Activated CD4-positive, alpha-beta T cell treated with anti-CD3 and anti-CD28 coated beads, Interleukin-10, Interleukin-2, amounts not matched to agents 100 ng/mL and 50 ng/mL, durations not matched to agents 16 hours and 8 hours (primary cell): ENCODE measurements at regions not wholly inside any gene's neighbourhood (a gene's known extent, or its start where the extent isn't known, plus 50 kb on each side); places are given as distances from the start of the nearest gene placed in this dataset.

Experiments used
- DNase-seq: peaks from one replicate; pipeline ENCODE4 v3.0.0-alpha.2; 2020

DNA sequence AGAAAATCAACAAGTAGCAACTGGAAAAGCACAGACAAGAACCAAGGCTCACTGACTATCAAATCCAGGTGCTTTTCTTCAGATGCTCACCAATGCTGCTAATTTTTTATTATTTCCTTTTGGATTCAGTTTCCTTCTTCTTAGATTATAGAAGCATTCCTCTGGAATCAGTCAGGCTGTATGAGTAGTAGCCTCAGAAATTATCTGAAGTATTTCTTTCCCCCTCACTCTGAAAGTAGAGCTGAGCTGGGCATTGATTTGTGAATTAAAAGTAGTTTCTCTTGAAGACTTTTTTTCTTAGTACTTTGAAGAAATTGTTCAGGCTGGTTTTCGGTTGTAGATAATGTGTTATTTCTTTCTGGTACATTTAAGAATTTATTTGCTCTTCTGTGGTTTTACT is 273.7 kb downstream of the NOL4 start:
- no peak for DNase-seq

DNA sequence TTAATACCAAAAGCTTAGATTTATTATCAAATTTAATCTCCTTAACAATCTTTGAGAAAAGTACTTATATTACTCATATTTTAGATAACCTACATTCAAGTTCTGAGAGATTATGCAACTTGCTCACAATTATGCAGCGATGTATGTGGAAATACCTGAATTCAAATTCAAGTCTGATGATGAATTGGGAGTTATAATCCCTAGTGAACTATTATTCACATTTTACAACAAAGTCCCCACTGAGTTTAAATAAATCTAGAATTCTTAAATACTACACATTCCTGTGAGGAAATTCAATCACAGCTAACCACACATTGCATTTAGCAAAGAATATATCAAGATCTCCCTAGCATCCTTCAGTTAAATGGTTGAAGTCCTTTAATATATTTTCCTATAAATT is 278.4 kb downstream of the NOL4 start:
- no peak for DNase-seq

DNA sequence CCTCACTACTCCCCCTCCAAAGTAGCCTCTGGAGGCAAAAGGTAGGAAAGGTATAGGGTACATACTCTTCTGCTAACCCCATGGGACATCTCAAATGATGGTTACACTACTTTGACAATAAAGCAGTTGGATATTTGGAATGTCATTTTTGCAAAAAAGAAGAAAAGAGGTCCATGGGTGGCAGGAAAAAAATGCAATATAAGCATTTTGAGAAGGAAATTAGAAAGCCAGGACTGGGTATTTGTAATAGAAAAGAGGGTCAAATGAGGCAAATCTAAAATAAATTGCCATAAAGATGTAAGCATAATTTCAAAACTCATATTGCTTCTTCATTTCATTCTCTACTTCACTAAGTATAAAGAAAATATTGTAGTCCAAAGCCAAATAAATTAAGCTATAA is 280.2 kb downstream of the NOL4 start:
- no peak for DNase-seq

DNA sequence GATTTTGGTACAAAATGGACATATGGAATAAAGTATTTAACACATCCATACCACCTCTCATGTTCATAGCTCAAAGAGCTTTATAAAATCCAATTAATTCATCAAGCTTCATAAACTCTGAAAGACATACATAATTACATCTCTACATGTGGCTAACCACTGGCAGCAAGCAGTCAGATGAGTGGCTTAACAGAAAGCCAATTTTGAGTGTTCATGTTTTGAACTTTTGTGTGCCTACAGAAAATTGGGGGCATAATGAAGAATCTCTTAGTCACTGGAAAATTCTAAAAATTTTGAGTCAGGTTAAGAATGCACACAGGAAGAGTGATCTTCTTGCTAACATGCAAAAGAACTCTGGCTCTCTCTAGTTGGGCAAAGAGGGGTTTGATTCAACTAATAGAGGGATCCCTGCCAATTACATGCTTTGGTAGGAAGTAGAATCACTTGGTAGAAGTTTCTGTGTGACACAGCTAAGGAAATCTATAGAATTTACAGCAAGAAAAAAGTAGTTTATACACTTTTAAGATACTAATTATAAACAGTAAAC is 287.4 kb downstream of the NOL4 start:
- no peak for DNase-seq

DNA sequence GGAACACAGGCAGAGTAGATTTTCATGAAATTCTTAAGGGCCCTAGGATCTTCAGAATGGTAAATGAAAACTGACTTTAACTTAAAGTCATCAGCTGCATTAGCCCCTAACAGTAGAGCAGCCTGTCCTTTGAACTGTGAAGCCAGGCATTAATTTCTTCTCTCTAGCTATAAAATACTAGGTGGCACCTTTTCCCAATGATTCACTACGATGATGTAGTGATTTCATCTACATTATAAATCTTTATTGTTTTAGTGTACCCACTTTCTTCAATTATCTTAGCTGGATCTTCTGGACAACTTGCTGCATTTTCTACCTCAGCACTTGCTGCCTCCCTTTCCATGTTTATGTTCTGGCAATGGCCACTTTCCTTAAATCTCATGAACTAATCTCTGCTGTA is 290.5 kb downstream of the NOL4 start:
- no peak for DNase-seq

DNA sequence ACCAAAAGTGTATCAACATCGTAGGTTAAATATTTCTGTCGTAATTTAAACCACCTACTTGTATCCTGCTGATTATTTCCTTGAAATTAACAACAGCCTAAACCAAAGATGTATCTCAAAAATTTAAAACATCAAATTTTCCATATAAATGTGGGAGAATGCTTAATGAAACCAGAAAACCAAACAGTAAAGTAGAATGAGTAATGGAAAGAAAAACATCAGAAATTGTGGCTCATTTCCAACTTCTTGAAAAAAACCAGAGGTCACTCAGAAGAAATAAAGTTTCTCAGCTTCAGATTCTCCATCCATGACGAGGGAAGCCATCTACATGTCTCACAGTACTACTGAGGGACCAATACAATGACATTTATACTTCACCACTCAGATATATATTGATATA is 296.5 kb downstream of the NOL4 start:
- DNase-seq = no peak

DNA sequence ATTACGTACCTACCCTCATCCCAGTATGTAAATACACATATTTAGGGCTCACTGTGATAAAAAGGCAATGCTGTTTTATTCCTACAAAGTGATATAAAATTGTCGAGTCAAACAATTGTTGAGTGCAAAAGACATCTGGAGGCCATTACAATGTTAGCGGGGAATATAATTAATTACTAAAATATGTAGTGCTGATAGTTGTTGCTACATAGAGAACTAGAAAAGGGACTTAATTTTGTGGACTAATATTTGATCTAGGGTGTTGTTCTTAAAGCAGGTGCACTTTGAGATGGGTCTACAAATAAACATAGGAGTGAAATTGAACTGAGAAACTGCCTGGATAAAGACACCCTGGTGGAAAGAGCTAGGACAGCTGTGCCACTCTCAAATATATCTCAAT is 300.1 kb downstream of the NOL4 start:
- no peak for DNase-seq

DNA sequence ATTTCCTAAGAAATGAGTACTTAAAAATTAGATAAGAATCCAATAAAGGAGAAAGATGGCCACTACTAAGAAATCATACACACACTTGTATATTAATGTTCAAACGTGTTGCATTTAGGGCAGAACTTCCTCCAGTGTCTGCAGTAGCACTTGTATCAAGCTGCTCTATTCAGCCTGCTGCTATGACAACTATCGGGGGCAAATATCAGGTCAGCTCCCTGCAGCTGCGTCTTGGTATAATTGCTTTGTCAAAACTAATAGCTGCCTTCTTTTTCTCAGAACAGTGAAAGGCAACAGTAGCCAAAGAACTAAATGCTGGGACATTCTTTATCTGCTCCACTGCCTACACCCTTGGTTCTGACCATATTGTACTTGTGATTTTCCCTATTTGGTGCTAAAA is 300.7 kb downstream of the NOL4 start:
- no peak for DNase-seq

DNA sequence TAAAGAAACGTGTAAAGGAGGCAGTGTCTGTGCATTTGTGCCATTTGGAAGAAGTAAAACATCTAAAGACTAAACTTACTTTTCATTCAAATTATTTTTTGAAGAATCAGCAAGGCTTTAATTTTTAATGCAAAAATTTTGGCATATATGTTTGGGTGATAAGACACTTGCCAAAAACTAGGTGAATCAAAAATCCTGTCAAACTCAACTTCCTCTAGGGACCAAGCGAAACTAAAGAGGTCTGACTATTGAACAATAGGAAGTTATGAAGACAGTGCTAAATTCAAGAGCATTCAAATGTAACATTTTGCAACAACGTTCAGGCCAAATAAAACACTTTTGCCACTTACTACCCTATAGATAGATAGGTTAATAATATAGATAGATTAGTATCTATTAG is 306.1 kb downstream of the NOL4 start:
- DNase-seq = no peak

DNA sequence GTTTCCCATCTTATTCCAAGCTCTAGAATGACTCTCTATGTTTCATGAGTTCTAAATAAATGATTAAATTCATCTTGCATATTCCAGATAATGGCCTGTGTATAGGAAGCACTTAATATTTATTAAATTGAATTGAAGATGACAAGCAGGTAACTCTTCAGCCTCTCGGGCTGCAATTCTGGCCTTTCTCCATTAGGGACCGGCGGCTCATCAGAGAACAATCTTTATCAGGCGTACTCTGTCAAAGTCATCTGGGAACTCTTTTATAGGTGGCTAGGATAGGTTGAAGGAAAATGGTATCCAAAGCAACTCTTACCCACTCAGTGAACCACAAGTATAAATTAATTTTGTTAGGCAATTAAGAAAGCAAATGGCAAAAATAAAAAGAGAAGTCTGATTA is 308.5 kb downstream of the NOL4 start:
- DNase-seq = no peak

DNA sequence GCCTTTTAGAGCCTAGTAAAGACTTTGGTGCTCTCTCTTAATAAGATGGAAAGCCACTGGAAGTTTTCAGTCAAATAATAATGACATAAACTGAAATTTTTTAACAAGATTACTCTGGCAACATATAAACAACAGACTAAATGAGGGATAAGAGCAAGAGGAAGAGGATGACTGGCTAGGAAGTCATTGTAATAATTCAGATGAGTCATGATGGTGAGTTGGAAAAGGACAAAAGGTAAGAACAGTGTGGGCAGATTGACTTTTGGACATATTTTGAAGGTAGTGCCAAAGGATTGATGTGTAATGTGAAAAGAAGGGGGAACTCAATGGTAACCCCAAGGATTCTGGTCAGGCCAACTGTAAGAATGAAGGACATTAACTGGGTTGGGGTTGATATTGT is 310.3 kb downstream of the NOL4 start:
- DNase-seq = no peak

DNA sequence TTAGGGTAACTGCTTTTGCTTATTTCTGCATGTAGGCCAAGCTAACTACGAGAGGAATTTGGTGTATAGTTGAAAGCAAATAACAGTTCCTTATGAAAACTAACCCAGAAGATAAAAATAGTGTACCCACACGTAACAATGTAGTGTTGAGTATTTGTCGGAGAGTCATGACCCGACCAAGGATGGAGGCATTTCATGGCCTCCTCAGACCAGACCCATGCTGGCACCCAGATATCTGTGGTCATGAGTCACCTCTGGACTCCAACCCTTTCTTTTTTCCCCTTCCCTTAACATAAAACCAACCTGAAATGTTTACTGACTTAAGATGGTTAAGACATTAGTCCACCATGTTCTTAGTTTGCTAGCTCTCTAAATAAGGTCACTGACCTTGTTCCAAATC is 318.7 kb downstream of the NOL4 start:
- no peak for DNase-seq

DNA sequence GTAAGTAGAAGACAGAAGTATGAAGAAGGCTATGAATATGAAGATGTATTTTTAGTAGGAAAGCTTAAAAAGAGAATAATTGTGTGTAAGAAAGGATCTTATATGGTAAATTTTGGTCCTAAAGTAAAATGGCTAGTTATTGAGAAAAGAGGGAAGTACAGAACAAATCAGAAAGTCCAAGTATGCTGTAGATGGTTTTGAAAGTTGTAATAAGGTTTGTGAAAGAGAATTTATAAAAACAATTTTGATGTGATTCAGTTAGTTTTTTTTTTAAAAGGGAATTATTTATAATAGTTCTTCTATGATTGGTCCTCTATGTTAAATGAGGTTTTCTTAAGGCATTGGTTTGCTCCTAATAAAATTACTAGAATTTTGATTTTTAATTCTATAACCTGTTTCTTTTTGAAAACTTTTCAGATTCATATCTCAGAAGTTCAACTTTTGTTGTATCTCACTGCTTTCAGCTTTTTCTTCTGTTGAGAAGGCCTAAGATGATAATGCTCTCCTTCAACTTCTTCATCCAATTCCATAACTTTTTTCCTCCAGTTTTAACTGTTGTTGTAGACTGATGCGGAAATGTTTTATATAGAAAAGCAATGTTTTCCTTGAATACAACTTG is 322.7 kb downstream of the NOL4 start:
- DNase-seq = no peak

DNA sequence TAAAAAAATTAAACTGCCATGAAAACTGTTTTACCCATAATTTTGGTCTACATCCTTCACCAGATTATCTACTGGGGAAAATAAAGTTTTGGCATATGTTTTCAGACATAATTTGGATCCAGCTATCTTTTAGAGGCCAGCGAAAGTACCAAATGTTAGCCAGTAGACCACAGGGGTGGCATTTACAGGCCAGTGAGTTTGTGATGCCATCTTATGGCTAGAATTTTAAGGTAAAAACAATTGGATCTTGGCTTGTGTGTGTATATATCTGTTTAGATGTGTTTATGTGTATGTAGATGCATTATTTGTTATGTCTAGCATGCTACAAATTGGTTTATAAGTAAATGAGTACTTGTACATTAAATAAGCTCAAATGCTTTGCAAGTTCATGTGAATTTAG is 322.6 kb downstream of the ASXL3 start:
- DNase-seq = no peak

DNA sequence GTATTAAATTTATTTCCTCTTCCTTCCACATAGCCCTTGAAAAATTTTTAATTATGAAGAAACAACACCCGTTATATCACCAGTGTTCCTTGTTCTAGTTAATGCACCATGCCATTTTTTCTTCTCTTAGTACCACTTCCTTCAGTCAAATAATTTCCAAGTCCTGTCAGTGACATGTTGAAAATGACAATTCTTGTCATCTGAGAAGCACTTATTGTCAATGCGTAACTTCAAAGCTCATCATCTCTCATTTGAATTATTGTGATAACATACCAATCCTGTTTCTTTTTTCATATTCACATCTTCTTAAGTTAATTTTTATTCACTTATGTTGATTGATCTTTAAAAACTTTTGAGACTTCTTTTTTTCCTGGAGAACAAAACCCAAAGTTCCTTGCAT is 320.4 kb downstream of the ASXL3 start:
- DNase-seq = no peak

DNA sequence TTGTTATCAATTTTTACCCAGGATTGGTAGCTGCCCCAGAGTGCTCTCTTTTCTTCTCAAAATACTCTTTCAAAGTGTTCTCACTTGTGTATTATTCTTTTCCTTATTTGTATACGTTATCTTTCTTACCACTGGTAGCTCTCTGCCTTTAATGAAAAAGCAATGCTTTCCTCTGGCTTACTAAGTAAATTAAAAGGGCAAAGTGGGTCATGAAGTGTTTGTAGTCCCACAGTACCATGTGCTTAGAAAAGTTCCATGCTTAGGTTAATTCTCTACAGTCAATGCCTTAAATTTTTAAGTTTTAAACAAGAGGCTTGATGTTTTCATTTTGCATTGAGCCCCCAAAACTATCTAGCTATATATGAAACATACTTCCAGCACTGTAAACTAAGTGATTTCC is 300.2 kb downstream of the ASXL3 start:
- DNase-seq = no peak

DNA sequence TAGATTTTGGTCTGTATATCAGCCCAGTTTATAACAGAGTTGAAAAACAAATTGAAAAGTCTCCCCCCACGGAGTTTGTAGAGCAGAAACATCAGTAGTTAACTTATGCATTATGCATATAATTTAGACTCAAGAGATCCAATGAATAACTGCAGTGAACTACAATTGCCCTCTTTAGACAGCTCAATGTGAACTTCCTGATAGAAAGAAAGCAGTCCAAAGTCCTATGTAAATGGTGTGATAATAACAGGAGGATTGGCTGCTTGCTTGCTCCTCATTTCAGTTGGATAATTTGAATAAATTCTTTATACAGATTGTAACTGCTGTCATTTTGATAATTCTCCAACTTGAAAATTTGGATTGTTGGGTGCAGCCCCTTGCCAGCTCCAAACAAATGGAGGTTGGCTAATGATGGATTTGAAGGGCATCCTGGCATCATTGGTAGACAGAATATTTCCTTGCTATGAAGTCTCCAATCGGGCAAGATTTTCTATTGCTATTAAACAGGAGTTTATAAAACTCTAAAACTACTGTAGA is 297.1 kb downstream of the ASXL3 start:
- no peak for DNase-seq

DNA sequence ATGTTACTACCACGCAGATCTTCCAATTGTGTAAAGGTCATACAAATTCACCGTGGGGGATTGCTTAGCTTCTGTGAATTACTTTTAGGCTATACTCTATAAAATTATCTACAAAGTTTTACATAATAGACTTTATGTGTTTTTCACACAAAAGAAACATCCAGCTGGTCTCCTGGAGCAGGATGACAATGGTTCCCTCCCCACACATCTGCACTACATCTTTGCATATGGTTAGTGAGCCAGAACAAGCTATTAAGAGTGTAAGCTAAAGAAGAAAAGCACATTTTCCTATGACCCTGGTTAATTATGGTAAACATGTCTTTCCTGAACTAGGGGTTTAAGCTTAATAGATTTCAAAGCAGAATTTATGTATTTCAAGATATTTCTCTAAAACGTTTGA is 295.1 kb downstream of the ASXL3 start:
- no peak for DNase-seq

DNA sequence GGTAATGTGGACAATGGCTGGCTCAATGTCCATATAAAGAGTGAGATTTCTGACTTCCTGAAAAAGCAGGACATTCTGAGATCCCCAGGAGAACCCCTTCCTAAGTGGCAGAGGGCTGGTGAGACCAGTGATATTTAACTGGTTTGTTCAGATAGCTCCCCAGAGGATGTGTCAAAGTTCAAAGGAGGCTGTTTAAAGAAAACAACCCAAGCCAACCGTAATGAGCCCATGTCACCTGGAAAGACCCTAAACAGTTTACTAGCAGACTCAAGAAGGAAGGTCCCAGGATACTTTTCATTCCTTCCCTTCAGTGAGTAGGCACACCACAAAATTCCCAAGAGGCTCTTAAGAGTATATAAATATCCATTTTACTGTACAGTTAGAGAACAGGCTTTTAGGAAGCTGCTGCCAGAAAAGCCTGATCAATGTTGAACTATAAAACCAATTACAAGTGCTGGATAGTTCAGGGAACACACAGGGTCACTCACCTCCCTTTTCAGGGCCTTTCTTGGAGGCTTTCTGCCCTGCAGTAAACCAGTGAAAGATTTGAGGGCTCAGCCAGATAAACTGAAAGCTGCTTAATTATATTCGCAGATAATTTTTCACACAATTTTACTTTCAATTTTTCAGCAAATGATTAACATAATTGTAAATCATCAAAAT is 293.5 kb downstream of the ASXL3 start:
- no peak for DNase-seq

DNA sequence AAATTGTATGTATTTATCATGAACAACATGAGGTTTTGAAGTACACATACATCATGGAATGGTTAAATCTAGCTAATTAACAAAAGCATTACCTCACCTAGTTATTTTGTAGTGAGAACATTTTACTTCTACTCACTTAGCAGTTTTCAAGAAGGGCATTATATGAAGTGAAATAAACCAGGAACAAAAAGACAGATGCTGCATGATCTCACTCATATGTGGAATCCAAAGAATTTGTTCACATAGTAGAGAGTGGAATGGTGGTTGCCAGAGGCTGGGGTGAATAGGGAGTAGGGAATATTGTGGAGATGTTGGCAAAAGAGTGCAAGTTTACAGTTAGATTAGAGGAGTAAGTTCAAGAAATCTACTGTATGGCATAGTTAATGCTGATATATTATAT is 292.0 kb downstream of the ASXL3 start:
- DNase-seq = no peak

DNA sequence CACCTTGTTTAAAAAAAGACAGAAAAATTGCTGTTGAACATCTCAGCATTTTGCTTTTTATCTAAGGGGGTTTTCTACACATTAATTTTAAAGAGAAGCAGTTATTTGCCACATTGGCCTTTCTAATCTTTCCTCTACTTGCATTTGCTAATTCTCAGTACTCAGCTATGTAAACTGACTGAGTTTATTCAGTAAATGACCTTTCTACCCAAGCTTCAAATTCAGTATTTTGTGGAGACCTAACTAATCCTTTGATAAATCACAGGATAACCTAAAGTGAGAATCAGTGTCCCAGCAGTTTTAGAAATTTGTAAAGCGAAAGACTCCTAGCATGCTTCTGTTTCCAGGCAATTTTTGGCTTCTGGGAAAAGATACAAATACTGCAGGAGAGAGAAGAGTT is 288.4 kb downstream of the ASXL3 start:
- DNase-seq = no peak

DNA sequence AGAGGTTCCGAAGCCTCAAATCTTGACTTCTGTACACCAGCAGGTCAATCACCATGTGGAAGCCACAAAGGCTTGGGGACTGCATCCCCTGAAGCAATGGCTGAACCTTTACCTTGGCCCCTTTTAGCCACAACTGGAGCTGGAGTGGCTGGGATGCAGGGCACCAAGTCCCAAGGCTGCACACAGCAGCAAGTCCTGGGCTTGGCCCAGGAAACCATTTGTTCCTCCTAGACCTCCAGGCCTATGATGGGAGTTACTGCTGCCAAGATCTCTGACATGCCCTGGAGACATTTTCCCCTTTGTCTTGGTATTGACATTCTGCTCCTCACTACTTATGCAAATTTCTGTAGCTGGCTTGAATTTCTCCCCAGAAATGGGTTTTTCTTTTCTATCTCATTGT is 285.9 kb downstream of the ASXL3 start:
- DNase-seq = no peak

DNA sequence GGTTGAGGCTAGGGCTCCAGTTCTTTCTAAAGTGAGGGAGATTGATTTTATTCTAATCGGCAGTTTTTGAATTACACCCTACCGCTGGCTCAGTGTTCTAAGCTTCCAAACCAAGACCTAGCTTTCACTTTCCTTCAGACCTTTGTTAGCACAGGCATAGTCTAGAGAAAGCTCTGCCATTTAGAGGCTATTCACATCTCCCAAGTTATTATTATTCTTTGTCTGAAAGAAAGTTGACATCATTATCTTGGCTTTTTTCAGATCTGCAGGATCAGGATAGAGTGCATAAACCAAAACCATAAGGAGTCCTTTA is 276.8 kb downstream of the ASXL3 start:
- no peak for DNase-seq

DNA sequence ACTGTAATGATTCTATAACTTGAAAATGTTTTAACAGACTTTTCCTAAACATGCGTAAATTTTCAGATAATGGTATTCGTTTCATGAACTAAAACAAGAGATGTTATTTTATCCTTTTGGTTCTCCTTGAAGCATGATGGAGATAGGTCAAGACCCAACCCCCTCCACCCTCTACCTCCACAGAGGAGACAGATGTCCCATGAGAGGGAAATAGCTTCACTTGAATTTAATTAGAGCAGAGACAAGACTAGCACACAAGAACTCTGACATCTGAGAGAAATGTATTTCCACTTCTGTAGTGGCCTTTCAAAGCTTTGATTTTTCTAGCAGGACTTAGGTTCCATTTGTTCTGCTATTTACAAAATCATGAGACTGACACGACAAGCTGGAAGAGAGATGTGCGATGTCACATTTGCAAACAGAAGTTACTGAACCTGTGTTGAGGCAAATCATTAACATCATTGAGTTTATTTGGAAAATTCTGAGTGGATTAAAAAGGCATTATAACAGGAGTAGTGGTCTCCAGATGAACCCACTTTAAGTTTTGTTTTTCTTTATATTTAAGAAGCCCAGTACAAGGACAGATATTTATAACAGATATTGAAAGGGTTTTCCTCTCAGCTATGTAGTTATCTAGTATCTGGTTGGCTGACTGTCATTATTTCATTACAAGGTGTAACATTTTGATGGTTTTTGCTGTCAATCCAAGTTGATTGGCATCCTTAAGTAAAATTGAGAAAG is 276.2 kb downstream of the ASXL3 start:
- DNase-seq = no peak
